Activated T-cell treated with anti-CD3 and anti-CD28 coated beads, Interleukin-2, amount 50 U/mL, for 48 hours (primary cell): ENCODE measurements at regions not wholly inside any gene's neighbourhood (a gene's known extent, or its start where the extent isn't known, plus 50 kb on each side); places are given as distances from the start of the nearest gene placed in this dataset.

Experiments
- DNase-seq, 2 experiments: peaks; one replicate each; pipeline ENCODE4 v3.0.0-alpha.2; 2020

- DNase-seq = no peak
Observed at GRCh38 chr4:139611391-139611790, 54.2 kb upstream of the MGST2 start.

DNA sequence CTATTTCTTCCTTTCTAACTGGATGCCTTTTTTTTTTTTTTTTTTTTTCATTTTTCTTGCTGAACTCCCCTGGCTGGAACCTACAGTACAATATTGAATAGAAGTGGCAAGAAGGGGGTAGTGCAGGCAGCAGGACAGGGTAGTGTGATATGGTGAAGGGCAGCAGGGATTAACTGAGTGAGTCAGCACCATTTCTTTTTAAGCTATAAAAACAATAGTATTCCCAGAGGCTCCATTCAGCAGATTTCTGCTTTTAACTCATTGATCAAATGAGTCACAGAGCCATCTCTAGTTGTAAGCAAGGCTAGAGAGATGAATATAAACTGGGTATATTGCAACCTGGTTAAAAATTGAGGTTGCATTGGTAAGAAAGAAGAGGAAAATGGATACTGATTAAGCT is 53.6 kb upstream of the SETD7 start:
- no peak for DNase-seq

- no peak for DNase-seq
Observed at GRCh38 chr4:139607502-139608060, 51.6 kb upstream of the SETD7 start.

GRCh38 chr4:139606579-139607501 is 50.8 kb upstream of the SETD7 start:
- peak in 1 of 2 experiments; percentile 24 for DNase-seq

GRCh38 chr4:139606103-139606502 is 50.1 kb upstream of the SETD7 start:
- no peak for DNase-seq
